GM19324 (cell line): ENCODE measurements at regions not wholly inside any gene's neighbourhood (a gene's known extent, or its start where the extent isn't known, plus 50 kb on each side); places are given as distances from the start of the nearest gene placed in this dataset.
"Not testable (repeated sequence)": the region's sequence is repeated elsewhere in the genome, so short reads cannot be mapped to it uniquely, and the experiment has no call there.

Experiments
- ATAC-seq: cut with Tn5 transposase; IDR thresholded peaks from one replicate; pipeline ENCODE4 v1.9.1; 2021; ENCODE audit warnings: mild to moderate bottlenecking, moderate library complexity; ENCODE audit not compliant: unreplicated experiment, low FRiP score

- not testable (repeated sequence) for ATAC-seq
These were observed 155.3 kb downstream of the LAT start for GRCh38 chr16:29139901-29140855.

GRCh38 chr16:29139261-29139802, 154.5 kb downstream of the LAT start:
- ATAC-seq = no peak

GRCh38 chr16:29138698-29139097, 153.8 kb downstream of the LAT start:
- not testable (repeated sequence) for ATAC-seq

- ATAC-seq = not testable (repeated sequence)
These were observed 153.2 kb downstream of the LAT start for GRCh38 chr16:29137894-29138662.

GRCh38 chr16:29137461-29137860, 152.6 kb downstream of the LAT start:
- not testable (repeated sequence) for ATAC-seq

- not testable (repeated sequence) for ATAC-seq
These were observed 152.1 kb downstream of the LAT start for GRCh38 chr16:29136916-29137315.

- ATAC-seq = not testable (repeated sequence)
These were observed 151.3 kb downstream of the LAT start for GRCh38 chr16:29136046-29136696.

DNA sequence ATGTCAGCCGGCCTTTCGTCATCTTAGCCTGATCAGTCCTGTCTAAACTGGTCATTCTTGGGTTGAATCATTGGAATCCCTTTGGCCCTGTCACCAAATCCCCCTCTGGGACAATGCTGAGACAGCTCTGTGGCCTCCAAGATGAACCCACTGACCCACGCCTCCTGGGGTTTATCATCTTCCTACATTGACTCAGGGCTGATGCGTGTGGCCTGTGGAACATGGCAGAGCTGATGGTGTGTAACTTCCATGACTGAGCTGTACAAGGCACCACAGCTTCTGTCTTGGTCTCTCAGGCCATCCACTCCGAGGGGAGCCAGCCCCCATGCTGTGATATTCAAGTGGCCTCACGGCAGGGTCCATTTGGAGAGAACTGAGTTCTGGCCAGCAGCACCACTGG, 150.2 kb downstream of the LAT start:
- ATAC-seq = not testable (repeated sequence)

DNA sequence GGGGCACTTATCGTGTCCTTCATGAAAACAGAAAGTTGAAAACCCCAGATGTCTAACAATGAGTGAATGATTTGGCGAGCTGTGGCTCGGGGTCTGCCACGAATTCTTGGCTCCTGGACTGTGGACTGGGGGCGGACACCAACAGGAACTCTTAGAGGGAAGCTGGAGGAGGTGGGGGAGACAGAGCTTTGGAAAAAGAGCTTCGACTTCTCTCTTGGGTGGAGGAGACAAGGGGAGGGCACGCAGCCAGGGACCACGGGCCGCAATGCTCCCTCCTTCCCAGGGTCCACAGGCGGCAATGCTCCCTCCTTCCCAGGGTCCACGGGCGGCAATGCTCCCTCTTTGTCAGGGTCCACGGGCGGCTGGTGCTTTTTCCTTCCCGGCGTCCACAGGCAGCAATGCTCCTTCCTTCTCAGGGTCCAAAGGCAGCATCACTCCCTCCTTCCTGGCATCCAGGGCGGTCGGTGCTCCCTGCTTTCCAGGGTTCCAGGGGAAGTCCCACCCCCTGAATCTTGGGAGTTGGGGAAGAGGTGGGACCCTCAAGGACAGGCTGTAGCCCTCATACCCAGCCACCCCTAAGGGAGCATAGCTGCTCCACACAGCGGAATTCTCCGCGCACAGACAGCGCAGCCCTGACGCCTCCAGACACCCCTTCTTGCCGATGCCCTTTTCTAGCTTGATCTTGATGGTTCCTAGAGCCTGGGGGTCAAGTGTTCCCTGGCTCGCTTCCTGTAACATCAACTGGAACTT, 149.0 kb downstream of the LAT start:
- not testable (repeated sequence) for ATAC-seq

- ATAC-seq = not testable (repeated sequence)
These were observed 148.0 kb downstream of the LAT start for GRCh38 chr16:29132869-29133268.

DNA sequence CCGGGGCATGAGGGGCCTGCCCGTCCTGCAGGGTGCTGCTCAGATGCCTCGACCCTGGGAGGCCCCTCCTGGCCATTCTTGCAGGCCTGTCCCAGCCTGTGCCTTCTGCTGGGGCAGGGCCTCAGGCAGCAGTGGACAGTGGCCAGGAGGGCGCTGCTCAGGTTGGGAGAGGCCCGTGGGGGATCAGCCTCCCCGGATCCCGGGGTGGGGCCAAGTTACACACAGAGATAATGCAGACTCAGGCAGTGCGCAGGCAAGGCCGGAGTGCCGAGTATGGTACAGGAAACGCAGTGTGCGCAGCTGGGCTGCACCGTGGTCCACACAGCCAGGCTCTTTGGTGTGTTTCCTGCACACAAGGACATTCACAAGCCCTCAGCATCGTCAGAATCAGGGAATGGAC, 147.6 kb downstream of the LAT start:
- not testable (repeated sequence) for ATAC-seq

DNA sequence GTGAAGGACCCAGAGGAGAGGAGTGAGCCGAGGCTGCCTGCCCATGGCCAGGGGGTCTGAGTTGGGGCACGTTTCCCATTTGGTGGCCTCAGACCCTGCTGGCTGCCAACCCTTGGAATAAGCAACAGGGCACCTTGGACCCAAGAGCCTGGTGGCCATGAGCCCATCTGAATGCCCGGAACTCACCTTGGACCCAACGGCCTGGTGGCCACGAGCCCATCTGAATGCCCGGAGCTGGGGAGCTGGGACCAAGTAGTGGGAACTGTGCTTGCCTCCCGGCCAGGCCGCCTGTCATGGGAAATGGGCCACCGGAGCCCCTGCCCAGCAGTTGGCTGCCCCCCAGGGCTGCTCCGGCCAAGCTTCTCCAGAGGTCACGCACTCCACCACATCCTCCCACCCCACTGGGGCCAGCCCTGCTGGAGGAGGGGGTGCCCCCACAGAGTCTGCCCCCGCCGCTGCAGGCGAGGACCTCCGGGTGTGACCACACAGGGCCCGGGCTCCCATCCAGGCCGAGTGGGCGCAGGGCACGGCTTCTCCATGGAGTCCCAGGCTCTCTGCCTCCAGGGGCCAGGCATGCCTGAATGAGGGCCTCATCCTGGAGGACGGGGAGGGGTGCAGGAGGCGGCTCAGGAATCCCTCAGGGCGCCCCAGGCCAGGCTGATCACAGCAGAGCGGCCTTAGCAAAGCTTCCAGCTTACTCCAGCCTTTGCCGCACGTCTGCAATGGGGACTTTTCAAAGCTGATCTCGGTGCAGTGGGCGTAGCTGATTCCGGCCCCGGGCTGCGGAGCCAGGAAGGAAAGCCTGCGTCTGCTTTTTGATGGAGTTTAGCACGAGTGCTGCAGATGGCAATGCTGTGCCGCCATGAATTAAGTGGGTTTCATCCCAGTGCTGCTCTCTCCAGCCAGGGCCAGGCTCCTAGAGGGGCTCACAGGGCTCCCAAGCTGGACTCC, 146.3 kb downstream of the LAT start:
- not testable (repeated sequence) for ATAC-seq

DNA sequence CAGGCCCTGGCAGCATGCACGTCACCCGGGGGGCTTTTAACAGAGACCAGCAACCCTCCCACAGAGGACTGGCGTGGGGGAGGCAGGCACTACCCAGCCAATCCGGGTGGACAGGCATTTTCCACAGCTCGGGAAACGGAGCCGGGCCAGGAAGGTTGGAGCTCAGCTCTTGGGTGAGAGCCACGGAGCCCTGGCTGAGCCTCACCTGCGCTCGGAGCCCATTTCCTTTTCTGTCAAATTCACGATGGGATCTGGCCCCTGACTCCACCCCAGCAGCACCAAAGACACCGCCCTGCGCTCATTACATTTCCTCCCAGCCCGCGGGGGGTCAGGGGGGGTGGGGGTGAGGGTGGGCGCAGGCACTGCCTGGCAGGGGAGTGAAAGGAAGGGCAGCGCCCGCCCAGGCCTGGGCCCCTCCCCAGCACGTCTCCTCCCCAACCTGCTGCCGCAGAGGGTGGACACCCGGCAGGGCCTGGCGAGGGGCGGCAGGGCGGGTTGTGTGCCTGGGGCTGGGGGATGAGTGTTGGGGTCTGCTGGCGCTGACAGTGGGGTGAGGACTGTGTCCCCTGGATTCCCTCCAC, 145.4 kb downstream of the LAT start:
- ATAC-seq = not testable (repeated sequence)

DNA sequence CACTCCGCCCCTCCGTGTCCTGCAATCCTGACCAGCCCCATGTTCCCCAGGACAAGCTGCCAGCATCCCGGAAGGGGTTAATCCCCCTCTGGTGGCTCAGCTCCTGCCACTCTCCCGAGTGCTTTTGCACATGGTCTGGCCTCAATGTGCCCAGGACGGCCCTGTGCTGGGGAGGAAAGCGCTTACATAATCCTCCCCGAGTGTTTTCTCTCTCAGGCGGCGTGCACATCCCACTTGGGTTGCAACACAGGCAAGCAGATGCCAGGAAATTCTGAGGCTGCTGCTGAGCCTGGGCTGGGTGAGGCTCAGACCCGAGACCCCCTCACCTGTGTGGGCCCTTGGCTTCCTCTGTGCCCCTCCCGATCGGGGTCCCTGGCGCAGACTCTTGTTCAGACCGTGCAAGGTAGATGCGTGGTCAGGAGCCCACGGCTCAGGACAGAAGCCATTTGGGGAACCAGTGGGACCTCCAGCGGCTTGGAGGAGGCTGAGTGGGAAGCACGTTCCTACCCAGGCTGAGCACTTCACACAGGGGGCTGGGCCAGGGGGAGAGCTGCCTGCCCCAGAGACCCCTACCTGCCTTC, 144.7 kb downstream of the LAT start:
- ATAC-seq = not testable (repeated sequence)

- ATAC-seq = not testable (repeated sequence)
These were observed 144.0 kb downstream of the LAT start for GRCh38 chr16:29128732-29129457.

- not testable (repeated sequence) for ATAC-seq
These were observed 143.1 kb downstream of the LAT start for GRCh38 chr16:29127806-29128420.

DNA sequence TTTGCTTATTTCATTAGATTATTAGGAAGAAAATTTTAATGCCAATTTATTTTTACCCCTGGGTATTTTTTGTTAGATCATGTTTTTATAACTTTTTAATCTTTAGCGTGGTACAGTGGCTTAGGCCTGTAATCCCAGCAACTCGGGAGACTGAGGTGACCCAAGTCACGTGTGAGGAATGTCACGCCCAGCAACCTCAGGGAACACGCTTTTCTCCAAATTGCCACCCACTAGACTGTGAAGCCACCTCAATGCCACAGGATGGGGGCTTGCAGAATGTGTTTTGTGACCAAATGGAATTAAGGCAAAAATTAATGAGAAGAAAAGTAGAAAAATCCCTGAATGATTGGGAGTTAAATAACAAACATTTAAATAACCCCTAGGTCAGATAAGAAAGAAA, 141.8 kb downstream of the LAT start:
- no peak for ATAC-seq
